ENCODE measurements at regions not wholly inside any gene's neighbourhood (a gene's known extent, or its start where the extent isn't known, plus 50 kb on each side); places are given as distances from the start of the nearest gene placed in this dataset.

- ATAC-seq (no peak), FAIRE-seq (no peak), DNase-seq (ENCODE audit: low read depth, low spot score) (no peak)
- Histone ChIP-seq H2AFZ (ENCODE audit: control insufficient read depth, low read depth, low read length) (no peak overlapping the region), H3K79me2 (ENCODE audit: control insufficient read depth, insufficient read depth, low read length) (no peaks in the 10 kb centered on the region), H3K27me3 (replicated peaks in 1 of 2; ENCODE audit: control insufficient read depth in 2 of 2, insufficient read depth in 2 of 2, low read length in 1 of 2) (no peaks in the 10 kb centered on the region), H3K36me3 (ENCODE audit: control insufficient read depth in 2 of 2, insufficient read depth in 2 of 2, low read length in 1 of 2) (no peaks in the 10 kb centered on the region), H3K9ac (ENCODE audit: control insufficient read depth, insufficient read depth, low read length) (no peak overlapping the region), H3K4me1 (ENCODE audit: control insufficient read depth, insufficient read depth, low read length) (no peaks in the 10 kb centered on the region), H4K20me1 (ENCODE audit: control insufficient read depth, insufficient read depth) (no peaks in the 10 kb centered on the region), H3K4me2 (ENCODE audit: control insufficient read depth, insufficient read depth) (no peak overlapping the region), H3K9me3 (replicated peaks; ENCODE audit: control insufficient read depth, insufficient read depth, low read length) (no peaks in the 10 kb centered on the region), H3K4me3 (no peak overlapping the region), H3K27ac (ENCODE audit: control insufficient read depth, insufficient read depth) (no peak overlapping the region)
- TF ChIP-seq SPI1 (IDR thresholded peaks at IDR 0.05; ENCODE audit: borderline replicate concordance, insufficient read depth, low read depth, low read length) (no peak), MYB (IDR thresholded peaks at IDR 0.05; ENCODE audit: borderline replicate concordance, low read depth, low read length) (no peak), STAT3 (IDR thresholded peaks at IDR 0.05; ENCODE audit: low read depth, low read length) (no peak), EZH2 (IDR thresholded peaks at IDR 0.05; ENCODE audit: borderline replicate concordance, control insufficient read depth, low read depth, low read length) (no peak), JUND (IDR thresholded peaks at IDR 0.05; ENCODE audit: low read depth, low read length) (no peak), NFYA (IDR thresholded peaks at IDR 0.05; ENCODE audit: borderline replicate concordance, low read depth, low read length) (no peak), ZBTB11 (CRISPR knock-in tag; IDR thresholded peaks at IDR 0.05) (no peak), ZBED1 (IDR thresholded peaks at IDR 0.05; ENCODE audit: borderline replicate concordance) (no peak), ZNF274 (IDR thresholded peaks at IDR 0.05; ENCODE audit: insufficient read depth, insufficient read length) (no peak), MYC (IDR thresholded peaks at IDR 0.05; ENCODE audit: insufficient read depth, insufficient read length, insufficient replicate concordance, low read length, severe bottlenecking) (no peak), TCF7 (IDR thresholded peaks at IDR 0.05; ENCODE audit: borderline replicate concordance) (no peak), SMAD5 (IDR thresholded peaks at IDR 0.05; ENCODE audit: low read depth) (no peak), BHLHE40 (IDR thresholded peaks at IDR 0.05; ENCODE audit: borderline replicate concordance in 1 of 2, low read depth in 2 of 2, low read length in 1 of 2) (no peak), DPF2 (IDR thresholded peaks at IDR 0.05) (no peak), MEF2B (IDR thresholded peaks at IDR 0.05; ENCODE audit: partially characterized antibody, poor library complexity, severe bottlenecking) (no peak)
- ChIA-PET RAD21 (ENCODE audit: unreplicated experiment) (no interaction called here), POLR2A (no interaction called here), SMC1A (ENCODE audit: uncharacterized antibody, unreplicated experiment) (no interaction called here), CTCF (interaction anchor here (1.7 kb wide), 1 partner anchor 17 kb away, joined by 4 read pairs; no protein-coding TSS in a partner anchor)
- 0% methylated on average over 1 of the region's 1 CpG for WGBS (ENCODE audit: insufficient coverage, insufficient replicate concordance, low lambda C conversion rate, missing lambda C conversion rate)
- in situ Hi-C loops (cut with MboI) (no loop called here), intact Hi-C loops (cut with micrococcal nuclease; ENCODE audit: unreplicated experiment) (no loop called here)
- BruUV-seq (replicated peaks): no TSS peak
Observed at GRCh38 chr12:90572778-90573177, 382.2 kb downstream of the CCER1 start.

Data from GM12878 (cell line).